MM.1S (cell line): ENCODE measurements at regions not wholly inside any gene's neighbourhood (a gene's known extent, or its start where the extent isn't known, plus 50 kb on each side); places are given as distances from the start of the nearest gene placed in this dataset.

Experiments
- DNase-seq: peaks from one replicate; pipeline ENCODE4 v3.0.0-alpha.2; 2015
- H2AFZ ChIP-seq: fragments of 300-600 bp; sonication (generic); 2 replicates; pipeline ENCODE4 v1.6.0; 2016; ENCODE audit warnings: antibody characterized with exemption, low read length
- H3F3A ChIP-seq: fragments of 300-600 bp; sonication (generic); 2 replicates; pipeline ENCODE4 v1.6.1; 2016; ENCODE audit warnings: mild to moderate bottlenecking, antibody characterized with exemption, low read length, moderate library complexity, mixed read lengths; ENCODE audit not compliant: insufficient read depth
- H3K27ac ChIP-seq: fragments of 300-600 bp; sonication (generic); 2 replicates; pipeline ENCODE4 v1.5.1; 2016; ENCODE audit warnings: mild to moderate bottlenecking, low read length
- H3K27me3 ChIP-seq: fragments of 300-600 bp; sonication (generic); replicated peaks from 2 replicates; pipeline ENCODE4 v1.6.0; 2016; ENCODE audit warnings: low read length; ENCODE audit not compliant: insufficient read depth
- H3K36me3 ChIP-seq: fragments of 300-600 bp; sonication (generic); replicated peaks from 2 replicates; pipeline ENCODE4 v1.6.1; 2016; ENCODE audit warnings: mild to moderate bottlenecking, low read length, mixed read lengths; ENCODE audit not compliant: insufficient read depth
- H3K4me1 ChIP-seq: fragments of 300-600 bp; sonication (generic); 2 replicates; pipeline ENCODE4 v1.6.1; 2016; ENCODE audit warnings: low read length, mixed read lengths
- H3K4me2 ChIP-seq: fragments of 300-600 bp; sonication (generic); 2 replicates; pipeline ENCODE4 v1.6.0; 2016; ENCODE audit warnings: low read depth, low read length
- H3K4me3 ChIP-seq: fragments of 300-600 bp; sonication (generic); 2 replicates; pipeline ENCODE4 v1.5.1; 2016; ENCODE audit warnings: low read length, mixed read lengths
- H3K79me2 ChIP-seq: fragments of 300-600 bp; sonication (generic); 2 replicates; pipeline ENCODE4 v1.6.1; 2016; ENCODE audit warnings: mixed run types, low read length, mixed read lengths
- H3K9ac ChIP-seq: fragments of 300-600 bp; sonication (generic); 2 replicates; pipeline ENCODE4 v1.6.1; 2016; ENCODE audit warnings: low read length, mixed read lengths
- H3K9me2 ChIP-seq: fragments of 300-600 bp; sonication (generic); replicated peaks from 2 replicates; pipeline ENCODE4 v1.6.1; 2016; ENCODE audit warnings: mild to moderate bottlenecking, low read length, mixed read lengths; ENCODE audit not compliant: insufficient read depth
- H3K9me3 ChIP-seq: fragments of 300-600 bp; sonication (generic); replicated peaks from 2 replicates; pipeline ENCODE4 v1.6.1; 2016; ENCODE audit warnings: mild to moderate bottlenecking, low read length, mixed read lengths; ENCODE audit not compliant: insufficient read depth
- H4K20me1 ChIP-seq: fragments of 300-600 bp; sonication (generic); 2 replicates; pipeline ENCODE4 v1.6.1; 2016; ENCODE audit warnings: mild to moderate bottlenecking, low read length, moderate library complexity, mixed read lengths; ENCODE audit not compliant: insufficient read depth
- CTCF ChIP-seq: fragments of 300-600 bp; sonication (generic); IDR thresholded peaks from 2 replicates; pipeline ENCODE4 v1.5.1; 2016; ENCODE audit warnings: antibody characterized with exemption, low read length, mixed read lengths
- EZH2 ChIP-seq: fragments of 300-600 bp; sonication (generic); optimal IDR thresholded peaks from 2 replicates; pipeline ENCODE3; 2017; ENCODE audit warnings: low read depth, mild to moderate bottlenecking, antibody characterized with exemption, low read length, mixed read lengths
- EZH2phosphoT487 ChIP-seq: fragments of 300-600 bp; sonication (generic); IDR thresholded peaks from 2 replicates; pipeline ENCODE4 v1.6.1; 2018; ENCODE audit warnings: antibody characterized with exemption, low read length

DNA sequence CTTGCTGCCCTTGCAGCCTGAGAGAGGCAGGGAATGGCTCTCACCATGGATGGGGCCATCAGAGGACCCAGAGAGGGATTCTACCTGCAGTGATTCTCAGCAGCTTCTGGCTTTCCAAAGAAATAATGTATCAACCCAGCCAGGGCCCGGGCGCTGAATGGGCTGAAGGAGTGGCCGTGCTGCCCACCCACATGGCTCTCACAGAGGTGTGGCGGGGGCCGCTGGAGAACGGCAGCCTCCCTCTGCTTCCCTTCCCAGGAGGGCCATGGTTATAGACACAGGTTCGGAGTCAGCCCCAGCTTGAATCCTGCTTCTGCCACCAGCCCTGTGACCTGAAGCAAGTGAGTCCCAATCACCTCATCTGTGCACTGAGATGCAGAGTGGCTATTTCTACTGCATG lies 82.7 kb downstream of the THAP12 start:
- Histone ChIP-seq H3K27ac (no peak overlapping the region), H3K4me1 (no peaks in the 10 kb centered on the region), H3K79me2 (no peaks in the 10 kb centered on the region), H3K9me3 (no peaks in the 10 kb centered on the region), H2AFZ (no peak overlapping the region), H3K9ac (no peak overlapping the region), H3K4me2 (no peak overlapping the region), H3K27me3 (no peaks in the 10 kb centered on the region), H3F3A (no peaks in the 10 kb centered on the region), H3K9me2 (no peaks in the 10 kb centered on the region), H3K36me3 (no peaks in the 10 kb centered on the region), H3K4me3 (no peak overlapping the region), H4K20me1 (no peaks in the 10 kb centered on the region)
- no peak for DNase-seq
- TF ChIP-seq EZH2phosphoT487, result no peak
- no peak for TF ChIP-seq EZH2
- no peak for TF ChIP-seq CTCF

- Histone ChIP-seq H3K27ac (no peak overlapping the region), H4K20me1 (no peaks in the 10 kb centered on the region), H3K36me3 (no peaks in the 10 kb centered on the region), H3K9ac (no peak overlapping the region), H3K4me3 (no peak overlapping the region), H3K9me3 (no peaks in the 10 kb centered on the region), H2AFZ (no peak overlapping the region), H3K9me2 (no peaks in the 10 kb centered on the region), H3K27me3 (no peaks in the 10 kb centered on the region), H3F3A (no peaks in the 10 kb centered on the region), H3K4me2 (no peak overlapping the region), H3K4me1 (no peaks in the 10 kb centered on the region), H3K79me2 (no peaks in the 10 kb centered on the region)
- no peak for TF ChIP-seq EZH2phosphoT487
- TF ChIP-seq EZH2, result no peak
- no peak for TF ChIP-seq CTCF
- no peak for DNase-seq
Measured at GRCh38 chr11:76296731-76297542, 84.0 kb downstream of the THAP12 start.

- Histone ChIP-seq H3K36me3 (no peaks in the 10 kb centered on the region), H3K79me2 (no peaks in the 10 kb centered on the region), H4K20me1 (no peaks in the 10 kb centered on the region), H3K9me3 (no peaks in the 10 kb centered on the region), H3K9me2 (no peaks in the 10 kb centered on the region), H3K27ac (no peak overlapping the region), H2AFZ (no peak overlapping the region), H3K27me3 (no peaks in the 10 kb centered on the region), H3K4me2 (no peak overlapping the region), H3K4me3 (no peak overlapping the region), H3K4me1 (peaks cover 3% of the 10 kb centered on the region), H3K9ac (no peak overlapping the region), H3F3A (no peaks in the 10 kb centered on the region)
- DNase-seq, result no peak
- TF ChIP-seq EZH2 (no peak), CTCF (no peak), EZH2phosphoT487 (no peak)
Measured at GRCh38 chr11:76293189-76293631, 86.9 kb upstream of the WNT11 start.
